HepG2 (cell line): ENCODE measurements at regions not wholly inside any gene's neighbourhood (a gene's known extent, or its start where the extent isn't known, plus 50 kb on each side); places are given as distances from the start of the nearest gene placed in this dataset.

Source experiments
- ARHGAP35 ChIP-seq: sonication (generic); formaldehyde crosslinking; IDR thresholded peaks from 2 replicates; pipeline ENCODE4 v1.9.0; 2022; ENCODE audit warnings: mild to moderate bottlenecking, inconsistent platforms, moderate library complexity, missing genetic modification reagents, borderline replicate concordance
- FOXJ3 ChIP-seq: sonication (generic); formaldehyde crosslinking; IDR thresholded peaks from 2 replicates; pipeline ENCODE4 v1.4.0; 2020; ENCODE audit warnings: missing genetic modification reagents, mild to moderate bottlenecking, borderline replicate concordance
- HMG20A ChIP-seq: IDR thresholded peaks from 2 replicates; pipeline ENCODE4 v1.6.1; 2016; ENCODE audit warnings: borderline replicate concordance
- HOXA3 ChIP-seq: sonication (generic); formaldehyde crosslinking; IDR thresholded peaks from 2 replicates; pipeline ENCODE4 v1.5.0; 2020; ENCODE audit warnings: missing genetic modification reagents
- HOXA5 ChIP-seq: sonication (generic); formaldehyde crosslinking; IDR thresholded peaks from 2 replicates; pipeline ENCODE4 v1.4.0; 2020; ENCODE audit warnings: missing genetic modification reagents
- KDM4B ChIP-seq: sonication (generic); formaldehyde crosslinking; IDR thresholded peaks from 2 replicates; pipeline ENCODE4 v1.4.0; 2020; ENCODE audit warnings: missing genetic modification reagents
- KMT2B ChIP-seq: IDR thresholded peaks from 2 replicates; pipeline ENCODE4 v1.6.1; 2016; ENCODE audit warnings: missing genetic modification reagents, missing compliant biosample characterization
- NBN ChIP-seq: fragments of 450-650 bp; conservative IDR thresholded peaks from 2 replicates; pipeline ENCODE4 v1.6.1; 2017
- THAP11 ChIP-seq: IDR thresholded peaks from 2 replicates; pipeline ENCODE4 v1.6.1; 2016; ENCODE audit warnings: missing biosample characterization, missing genetic modification reagents
- UBTF ChIP-seq: sonication (generic); formaldehyde crosslinking; IDR thresholded peaks from 2 replicates; pipeline ENCODE4 v1.4.0; 2020; ENCODE audit warnings: mild to moderate bottlenecking, missing genetic modification reagents
- ZFP41 ChIP-seq: sonication (generic); formaldehyde crosslinking; IDR thresholded peaks from 2 replicates; pipeline ENCODE4 v1.4.0; 2020; ENCODE audit warnings: mild to moderate bottlenecking, missing genetic modification reagents, borderline replicate concordance
- ZNF367 ChIP-seq: sonication (generic); formaldehyde crosslinking; IDR thresholded peaks from 2 replicates; pipeline ENCODE4 v1.4.0; 2020; ENCODE audit warnings: missing genetic modification reagents, borderline replicate concordance
- ZNF441 ChIP-seq: sonication (generic); formaldehyde crosslinking; IDR thresholded peaks from 2 replicates; pipeline ENCODE4 v1.7.0; 2021; ENCODE audit warnings: missing genetic modification reagents, borderline replicate concordance
- ZNF446 ChIP-seq: sonication (generic); formaldehyde crosslinking; IDR thresholded peaks from 2 replicates; pipeline ENCODE4 v1.5.0; 2020; ENCODE audit warnings: mild to moderate bottlenecking, missing genetic modification reagents
- ZNF678 ChIP-seq: sonication (generic); formaldehyde crosslinking; IDR thresholded peaks from 2 replicates; pipeline ENCODE4 v1.4.0; 2020; ENCODE audit warnings: mild to moderate bottlenecking, missing genetic modification reagents
- ZNF746 ChIP-seq: sonication (generic); formaldehyde crosslinking; IDR thresholded peaks from 2 replicates; pipeline ENCODE4 v1.8.0; 2022; ENCODE audit warnings: mild to moderate bottlenecking, missing genetic modification reagents
- ZNF816 ChIP-seq: sonication (generic); formaldehyde crosslinking; IDR thresholded peaks from 2 replicates; pipeline ENCODE4 v1.8.0; 2022; ENCODE audit warnings: missing genetic modification reagents, mild to moderate bottlenecking, borderline replicate concordance
- TF ChIP-seq, protein P1 (sequence below): IDR thresholded peaks from 2 replicates; pipeline ENCODE4 v1.4.0; 2020; ENCODE audit warnings: mild to moderate bottlenecking, missing genetic modification reagents
- TF ChIP-seq, protein P2 (sequence below): sonication (generic); formaldehyde crosslinking; IDR thresholded peaks from 2 replicates; pipeline ENCODE4 v1.9.0; 2021; ENCODE audit warnings: missing genetic modification reagents, mild to moderate bottlenecking, borderline replicate concordance
- TF ChIP-seq, protein P3 (sequence below): IDR thresholded peaks from 2 replicates; pipeline ENCODE4 v1.6.1; 2012; ENCODE audit warnings: low read depth, low read length, improper control_type of control experiment

DNA sequence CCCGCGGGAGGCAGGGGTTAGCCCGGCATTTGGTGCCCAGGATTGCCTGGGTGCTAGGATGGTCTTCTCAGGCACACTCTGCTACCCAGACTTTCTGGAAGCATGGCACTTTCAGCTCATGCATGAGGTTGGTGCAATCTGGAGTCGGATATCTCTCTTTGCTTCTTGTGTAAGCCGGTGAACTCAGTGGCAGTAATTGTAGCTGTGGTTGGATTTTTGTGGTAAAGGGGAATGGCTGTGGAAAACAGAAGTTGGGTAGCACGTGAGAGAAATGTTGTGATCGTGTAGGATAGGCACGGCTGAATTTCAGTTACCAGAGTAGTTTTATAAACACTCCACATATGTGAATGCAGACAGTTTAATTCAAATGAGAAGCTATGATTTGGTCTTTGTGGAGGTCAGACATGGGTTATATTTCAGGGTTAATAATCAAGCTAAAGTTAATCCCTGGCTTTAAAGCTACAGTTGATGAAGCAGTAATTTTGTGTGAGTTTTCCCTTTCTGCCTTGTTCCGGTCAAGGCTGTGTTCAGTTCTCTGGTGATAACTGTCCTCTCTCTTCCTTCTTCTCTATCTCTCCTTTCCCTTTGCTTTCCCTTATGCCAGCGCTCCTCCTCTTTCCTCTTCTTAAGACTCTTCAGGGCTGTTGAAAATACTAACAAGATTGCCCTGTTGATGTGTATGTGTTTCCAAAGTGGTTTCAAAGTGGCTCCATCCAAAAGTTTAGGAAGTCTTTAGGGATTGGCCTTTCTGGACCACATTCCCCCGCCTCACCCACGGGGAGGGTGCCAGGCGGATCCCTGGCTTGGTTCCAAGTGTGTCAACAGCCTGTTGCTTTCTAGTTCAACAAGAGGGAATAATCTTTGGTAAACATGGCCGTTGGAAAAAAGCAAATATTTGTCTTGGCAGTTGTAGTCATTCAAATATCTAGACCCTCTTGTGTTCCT is 404.6 kb upstream of the C2CD4B start (continued):
- 0 out of 2 replicates have a peak, but pooled peaks have one; percentile 50 for TF ChIP-seq ZNF746 (CRISPR knock-in tag)
- no peak for TF ChIP-seq ARHGAP35
- TF ChIP-seq FOXJ3 (CRISPR knock-in tag) = peak; percentile 98
- no peak for TF ChIP-seq NBN
- TF ChIP-seq HOXA3 (CRISPR knock-in tag) = peak; percentile 66; the same call in 1 of the 2 replicates
- TF ChIP-seq ZFP41 = no peak
- TF ChIP-seq KMT2B (CRISPR knock-in tag) = 0 out of 2 replicates have a peak, but pooled peaks have one; percentile 47
- TF ChIP-seq, protein P1, sequence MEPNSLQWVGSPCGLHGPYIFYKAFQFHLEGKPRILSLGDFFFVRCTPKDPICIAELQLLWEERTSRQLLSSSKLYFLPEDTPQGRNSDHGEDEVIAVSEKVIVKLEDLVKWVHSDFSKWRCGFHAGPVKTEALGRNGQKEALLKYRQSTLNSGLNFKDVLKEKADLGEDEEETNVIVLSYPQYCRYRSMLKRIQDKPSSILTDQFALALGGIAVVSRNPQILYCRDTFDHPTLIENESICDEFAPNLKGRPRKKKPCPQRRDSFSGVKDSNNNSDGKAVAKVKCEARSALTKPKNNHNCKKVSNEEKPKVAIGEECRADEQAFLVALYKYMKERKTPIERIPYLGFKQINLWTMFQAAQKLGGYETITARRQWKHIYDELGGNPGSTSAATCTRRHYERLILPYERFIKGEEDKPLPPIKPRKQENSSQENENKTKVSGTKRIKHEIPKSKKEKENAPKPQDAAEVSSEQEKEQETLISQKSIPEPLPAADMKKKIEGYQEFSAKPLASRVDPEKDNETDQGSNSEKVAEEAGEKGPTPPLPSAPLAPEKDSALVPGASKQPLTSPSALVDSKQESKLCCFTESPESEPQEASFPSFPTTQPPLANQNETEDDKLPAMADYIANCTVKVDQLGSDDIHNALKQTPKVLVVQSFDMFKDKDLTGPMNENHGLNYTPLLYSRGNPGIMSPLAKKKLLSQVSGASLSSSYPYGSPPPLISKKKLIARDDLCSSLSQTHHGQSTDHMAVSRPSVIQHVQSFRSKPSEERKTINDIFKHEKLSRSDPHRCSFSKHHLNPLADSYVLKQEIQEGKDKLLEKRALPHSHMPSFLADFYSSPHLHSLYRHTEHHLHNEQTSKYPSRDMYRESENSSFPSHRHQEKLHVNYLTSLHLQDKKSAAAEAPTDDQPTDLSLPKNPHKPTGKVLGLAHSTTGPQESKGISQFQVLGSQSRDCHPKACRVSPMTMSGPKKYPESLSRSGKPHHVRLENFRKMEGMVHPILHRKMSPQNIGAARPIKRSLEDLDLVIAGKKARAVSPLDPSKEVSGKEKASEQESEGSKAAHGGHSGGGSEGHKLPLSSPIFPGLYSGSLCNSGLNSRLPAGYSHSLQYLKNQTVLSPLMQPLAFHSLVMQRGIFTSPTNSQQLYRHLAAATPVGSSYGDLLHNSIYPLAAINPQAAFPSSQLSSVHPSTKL (CRISPR knock-in tag) = peak; percentile 98
- TF ChIP-seq ZNF816 (CRISPR knock-in tag) = no peak; the same call in 1 of the 2 replicates
- TF ChIP-seq, protein P2, sequence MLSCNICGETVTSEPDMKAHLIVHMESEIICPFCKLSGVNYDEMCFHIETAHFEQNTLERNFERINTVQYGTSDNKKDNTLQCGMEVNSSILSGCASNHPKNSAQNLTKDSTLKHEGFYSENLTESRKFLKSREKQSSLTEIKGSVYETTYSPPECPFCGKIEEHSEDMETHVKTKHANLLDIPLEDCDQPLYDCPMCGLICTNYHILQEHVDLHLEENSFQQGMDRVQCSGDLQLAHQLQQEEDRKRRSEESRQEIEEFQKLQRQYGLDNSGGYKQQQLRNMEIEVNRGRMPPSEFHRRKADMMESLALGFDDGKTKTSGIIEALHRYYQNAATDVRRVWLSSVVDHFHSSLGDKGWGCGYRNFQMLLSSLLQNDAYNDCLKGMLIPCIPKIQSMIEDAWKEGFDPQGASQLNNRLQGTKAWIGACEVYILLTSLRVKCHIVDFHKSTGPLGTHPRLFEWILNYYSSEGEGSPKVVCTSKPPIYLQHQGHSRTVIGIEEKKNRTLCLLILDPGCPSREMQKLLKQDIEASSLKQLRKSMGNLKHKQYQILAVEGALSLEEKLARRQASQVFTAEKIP (CRISPR knock-in tag) = no peak
- TF ChIP-seq, protein P3, sequence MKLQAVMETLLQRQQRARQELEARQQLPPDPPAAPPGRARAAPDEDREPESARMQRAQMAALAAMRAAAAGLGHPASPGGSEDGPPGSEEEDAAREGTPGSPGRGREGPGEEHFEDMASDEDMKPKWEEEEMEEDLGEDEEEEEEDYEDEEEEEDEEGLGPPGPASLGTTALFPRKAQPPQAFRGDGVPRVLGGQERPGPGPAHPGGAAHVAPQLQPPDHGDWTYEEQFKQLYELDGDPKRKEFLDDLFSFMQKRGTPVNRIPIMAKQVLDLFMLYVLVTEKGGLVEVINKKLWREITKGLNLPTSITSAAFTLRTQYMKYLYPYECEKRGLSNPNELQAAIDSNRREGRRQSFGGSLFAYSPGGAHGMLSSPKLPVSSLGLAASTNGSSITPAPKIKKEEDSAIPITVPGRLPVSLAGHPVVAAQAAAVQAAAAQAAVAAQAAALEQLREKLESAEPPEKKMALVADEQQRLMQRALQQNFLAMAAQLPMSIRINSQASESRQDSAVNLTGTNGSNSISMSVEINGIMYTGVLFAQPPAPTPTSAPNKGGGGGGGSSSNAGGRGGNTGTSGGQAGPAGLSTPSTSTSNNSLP = peak; percentile 58; the same call in 1 of the 2 replicates
- TF ChIP-seq ZNF678 (CRISPR knock-in tag) = peak; percentile 56; the same call in 1 of the 2 replicates
- TF ChIP-seq UBTF (CRISPR knock-in tag) = no peak
- peak; percentile 46; the same call in 1 of the 2 replicates for TF ChIP-seq ZNF441 (CRISPR knock-in tag)
- TF ChIP-seq HOXA5 = peak; percentile 82
- peak; percentile 99 for TF ChIP-seq HMG20A (CRISPR knock-in tag)
- peak; percentile 64; the same call in 1 of the 2 replicates for TF ChIP-seq THAP11 (CRISPR knock-in tag)
- TF ChIP-seq ZNF367 (CRISPR knock-in tag) = no peak
- peak; percentile 78; the same call in 1 of the 2 replicates for TF ChIP-seq KDM4B (CRISPR knock-in tag)
- TF ChIP-seq ZNF446 = no peak
